SK-N-SH (cell line): ENCODE measurements at regions not wholly inside any gene's neighbourhood (a gene's known extent, or its start where the extent isn't known, plus 50 kb on each side); places are given as distances from the start of the nearest gene placed in this dataset.

Source experiments
- CTCF ChIA-PET: fragments of 300-600, 350-600 bp; formaldehyde crosslinking; extraction: SDS; loops from one replicate; lab custom pipeline; 2021; lab: Yijun Ruan, JAX
- POLR2A ChIA-PET: fragments of 350-600 bp; sonication (Branson Sonifier 250); formaldehyde crosslinking; extraction: SDS; loops from one replicate; lab custom pipeline; 2020; ENCODE audit warnings: antibody characterized with exemption, inconsistent platforms; lab: Yijun Ruan, JAX
- DNase-seq: peaks from one replicate; pipeline ENCODE4 v3.0.0; 2012
- H2AFZ ChIP-seq: fragments of 200-600 bp; sonication (generic); 2 replicates; pipeline ENCODE4 v1.8.1; 2016; ENCODE audit warnings: antibody characterized with exemption, mild to moderate bottlenecking, low read depth
- H3F3A ChIP-seq: fragments of 200-600 bp; sonication (generic); replicated peaks from 2 replicates; pipeline ENCODE3; 2016; ENCODE audit warnings: antibody characterized with exemption, mild to moderate bottlenecking; ENCODE audit not compliant: insufficient read depth
- H3K27ac ChIP-seq, 2 experiments: fragments of 200-500 bp in 1 of 2; fragments of 200-600 bp in 1 of 2; sonication (Bioruptor generic) in 1 of 2; sonication (generic), shearing (Covaris generic) in 1 of 2; 2 replicates each; pipeline versions ENCODE4 v1.5.1 to v1.6.1; 2014 to 2016; ENCODE audit warnings: low read depth in 2 of 2, inconsistent platforms in 1 of 2, low read length in 1 of 2, mild to moderate bottlenecking in 1 of 2, mixed read lengths in 1 of 2
- H3K27me3 ChIP-seq: fragments of 200-600 bp; sonication (generic), shearing (Covaris generic); 2 replicates; pipeline ENCODE4 v1.6.1; 2016; ENCODE audit warnings: mixed run types; ENCODE audit not compliant: insufficient read depth
- H3K36me3 ChIP-seq, 2 experiments: fragments of 200-500 bp in 1 of 2; fragments of 200-600 bp in 1 of 2; sonication (Bioruptor generic) in 1 of 2; sonication (generic) in 1 of 2; replicated peaks in 1 of 2; 2 replicates each; pipeline versions ENCODE3 to v1.5.1; 2014 to 2016; ENCODE audit warnings: low read length in 1 of 2, mild to moderate bottlenecking in 1 of 2; ENCODE audit not compliant: insufficient read depth in 2 of 2, control insufficient read depth in 1 of 2
- H3K4me1 ChIP-seq, 2 experiments: fragments of 200-500 bp in 1 of 2; fragments of 200-600 bp in 1 of 2; sonication (Bioruptor generic) in 1 of 2; sonication (generic), shearing (Covaris generic) in 1 of 2; 2 replicates each; pipeline versions ENCODE4 v1.5.1 to v1.6.1; 2014 to 2016; ENCODE audit warnings: low read depth in 1 of 2, low read length in 1 of 2, mixed run types in 1 of 2; ENCODE audit not compliant: insufficient read depth in 2 of 2, control insufficient read depth in 1 of 2
- H3K4me2 ChIP-seq: fragments of 200-600 bp; sonication (generic), shearing (Covaris generic); 2 replicates; pipeline ENCODE4 v1.6.1; 2017; ENCODE audit warnings: mixed run types
- H3K4me3 ChIP-seq, 2 experiments: fragments of 200-500 bp in 1 of 2; fragments of 200-600 bp in 1 of 2; sonication (Bioruptor generic) in 1 of 2; sonication (generic), shearing (Covaris generic) in 1 of 2; 2 replicates each; pipeline versions ENCODE4 v1.5.1 to v1.8.1; 2014 to 2016; ENCODE audit warnings: low read depth in 2 of 2, inconsistent platforms in 1 of 2, low read length in 1 of 2, mild to moderate bottlenecking in 1 of 2, mixed read lengths in 1 of 2, moderate library complexity in 1 of 2
- H3K79me2 ChIP-seq: fragments of 200-600 bp; sonication (generic); 2 replicates; pipeline ENCODE4 v1.8.1; 2017; ENCODE audit warnings: mild to moderate bottlenecking; ENCODE audit not compliant: insufficient read depth
- H3K9ac ChIP-seq: fragments of 200-600 bp; sonication (generic); 2 replicates; pipeline ENCODE4 v1.6.1; 2017; ENCODE audit warnings: mixed run types
- H3K9me2 ChIP-seq: fragments of 200-600 bp; sonication (generic); 2 replicates; pipeline ENCODE4 v1.6.1; 2017; ENCODE audit warnings: mixed run types
- H3K9me3 ChIP-seq: fragments of 200-600 bp; sonication (generic); 2 replicates; pipeline ENCODE4 v1.6.1; 2017; ENCODE audit warnings: mixed run types, mild to moderate bottlenecking, moderate library complexity
- H4K20me1 ChIP-seq: fragments of 200-600 bp; sonication (generic); 2 replicates; pipeline ENCODE4 v1.6.1; 2017; ENCODE audit warnings: mild to moderate bottlenecking, mixed run types; ENCODE audit not compliant: insufficient read depth
- ELF1 ChIP-seq: IDR thresholded peaks from 2 replicates; pipeline ENCODE4 v1.4.0; 2012
- EZH2phosphoT487 ChIP-seq: fragments of 200-600 bp; sonication (generic); IDR thresholded peaks from 2 replicates; pipeline ENCODE4 v1.6.1; 2017; ENCODE audit warnings: low read depth, mixed run types, mild to moderate bottlenecking, antibody characterized with exemption, moderate library complexity, borderline replicate concordance
- FOSL2 ChIP-seq: IDR thresholded peaks from 2 replicates; pipeline ENCODE4 v1.4.0; 2012; ENCODE audit warnings: low read depth, mild to moderate bottlenecking, moderate library complexity, borderline replicate concordance
- GABPA ChIP-seq: IDR thresholded peaks from 2 replicates; pipeline ENCODE4 v1.4.0; 2012; ENCODE audit warnings: low read depth, mild to moderate bottlenecking
- GATA2 ChIP-seq: sonication (generic); formaldehyde crosslinking; IDR thresholded peaks from 2 replicates; pipeline ENCODE4 v1.5.0; 2020; ENCODE audit warnings: mild to moderate bottlenecking, missing genetic modification reagents
- MAX ChIP-seq: IDR thresholded peaks from 2 replicates; pipeline ENCODE4 v1.4.0; 2012; ENCODE audit warnings: low read depth
- NRF1 ChIP-seq: IDR thresholded peaks from 2 replicates; pipeline ENCODE4 v1.6.1; 2012; ENCODE audit warnings: low read depth, mild to moderate bottlenecking, low read length
- POLR2AphosphoS5 ChIP-seq: IDR thresholded peaks from 2 replicates; pipeline ENCODE4 v1.6.1; 2012; ENCODE audit warnings: low read depth, low read length
- RAD21 ChIP-seq: IDR thresholded peaks from 2 replicates; pipeline ENCODE4 v1.6.1; 2012; ENCODE audit warnings: mild to moderate bottlenecking, low read length
- SIN3A ChIP-seq: IDR thresholded peaks from 2 replicates; pipeline ENCODE4 v1.6.1; 2012; ENCODE audit warnings: low read depth, mild to moderate bottlenecking, low read length, moderate library complexity, borderline replicate concordance
- SMC3 ChIP-seq: IDR thresholded peaks from 2 replicates; pipeline ENCODE4 v1.6.1; 2012; ENCODE audit warnings: low read depth, low read length, improper control_type of control experiment
- TEAD4 ChIP-seq: IDR thresholded peaks from 2 replicates; pipeline ENCODE4 v1.4.0; 2012; ENCODE audit warnings: mild to moderate bottlenecking, borderline replicate concordance; ENCODE audit not compliant: insufficient read depth
- USF2 ChIP-seq: fragments of 150-350 bp; IDR thresholded peaks from 2 replicates; pipeline ENCODE4 v1.6.1; 2017; ENCODE audit warnings: antibody characterized with exemption, low read length, low read depth, borderline replicate concordance
- ZBTB33 ChIP-seq: IDR thresholded peaks from 2 replicates; pipeline ENCODE4 v1.4.0; 2012; ENCODE audit warnings: low read depth, borderline replicate concordance
- WGBS: methylation state at CpG from one replicate; pipeline ENCODE4 v1.1.6; 2017; ENCODE audit warnings: low lambda C conversion rate; 5-methylcytosine and 5-hydroxymethylcytosine counted together

- Histone ChIP-seq H3K4me3 (no peak overlapping the region), H3K4me1 (no peaks in the 10 kb centered on the region; a peak in 1 of 4 replicates), H3K9me3 (no peaks in the 10 kb centered on the region), H4K20me1 (no peaks in the 10 kb centered on the region), H3K79me2 (no peaks in the 10 kb centered on the region), H2AFZ (no peak overlapping the region), H3F3A (peaks cover 6% of the 10 kb centered on the region), H3K36me3 (no peaks in the 10 kb centered on the region), H3K9me2 (no peaks in the 10 kb centered on the region), H3K27ac (no peak overlapping the region), H3K4me2 (no peak overlapping the region), H3K9ac (no peak overlapping the region), H3K27me3 (no peaks in the 10 kb centered on the region)
- ChIA-PET POLR2A (no interaction called here), CTCF (interaction anchor here (1.1 kb wide), 1 partner anchor 136 kb away, joined by 3 read pairs; no protein-coding TSS in a partner anchor)
- WGBS = 73% methylated on average over 2 of the region's 9 CpGs
- no peak for DNase-seq
- TF ChIP-seq GABPA (no peak), RAD21 (no peak), USF2 (no peak), MAX (no peak), SIN3A (no peak), ZBTB33 (no peak), NRF1 (no peak), SMC3 (no peak), GATA2 (CRISPR knock-in tag) (no peak)
Observed at GRCh38 chr20:50244352-50245149, 53.9 kb downstream of the CEBPB start.

- Histone ChIP-seq H3K36me3 (no peaks in the 10 kb centered on the region), H3K27ac (no peak overlapping the region), H3K79me2 (no peaks in the 10 kb centered on the region), H4K20me1 (no peaks in the 10 kb centered on the region), H3K4me2 (no peak overlapping the region), H3K27me3 (no peaks in the 10 kb centered on the region), H3K4me1 (no peaks in the 10 kb centered on the region; a peak in 1 of 4 replicates), H3K9me2 (no peaks in the 10 kb centered on the region), H3K4me3 (no peak overlapping the region), H3K9me3 (no peaks in the 10 kb centered on the region), H3F3A (peaks cover 6% of the 10 kb centered on the region), H2AFZ (no peak overlapping the region), H3K9ac (no peak overlapping the region)
- POLR2A ChIA-PET = no interaction called here
- CTCF ChIA-PET = interaction anchor here (1.1 kb wide), 1 partner anchor 134 kb away, joined by 3 read pairs; no protein-coding TSS in a partner anchor
- TF ChIP-seq FOSL2 (no peak), SIN3A (no peak), EZH2phosphoT487 (no peak), TEAD4 (no peak), POLR2AphosphoS5 (no peak), ELF1 (no peak), GABPA (no peak)
- 79% methylated on average over 14 of the region's 14 CpGs for whole genome bisulfite sequencing
- DNase-seq = no peak
Observed at GRCh38 chr20:50245498-50246366, 55.1 kb downstream of the CEBPB start.
